HUDEP-2 (cell line): ENCODE measurements at regions not wholly inside any gene's neighbourhood (a gene's known extent, or its start where the extent isn't known, plus 50 kb on each side); places are given as distances from the start of the nearest gene placed in this dataset.
"Not testable (repeated sequence)": the region's sequence is repeated elsewhere in the genome, so short reads cannot be mapped to it uniquely, and the experiment has no call there.

Experiments used
- DNase-seq, 76 experiments: peaks; one replicate each; lab custom pipeline; 2025; ENCODE audit not compliant: unreplicated experiment in 76 of 76; lab: John Stamatoyannopoulos, UW

DNA sequence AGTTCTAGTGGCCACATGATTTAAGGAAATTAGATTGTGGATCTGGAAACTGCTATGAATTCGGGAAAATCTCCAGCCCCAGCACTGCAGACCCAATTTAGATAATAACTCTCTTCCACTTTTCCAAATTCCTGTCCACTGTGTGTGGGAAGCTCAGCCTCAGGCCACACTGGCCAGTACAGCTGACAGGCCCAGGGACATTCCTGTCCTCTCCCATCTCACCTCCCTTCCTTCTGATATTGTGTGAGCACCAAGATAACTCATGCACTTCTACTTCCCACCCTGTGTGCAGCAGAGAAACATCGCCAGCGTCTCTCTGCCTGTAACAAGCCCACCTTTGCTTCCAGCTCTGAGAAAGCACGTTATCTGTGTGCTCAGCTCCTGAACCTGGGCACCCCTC, 145.1 kb upstream of the RREB1 start:
- DNase-seq = no peak

DNA sequence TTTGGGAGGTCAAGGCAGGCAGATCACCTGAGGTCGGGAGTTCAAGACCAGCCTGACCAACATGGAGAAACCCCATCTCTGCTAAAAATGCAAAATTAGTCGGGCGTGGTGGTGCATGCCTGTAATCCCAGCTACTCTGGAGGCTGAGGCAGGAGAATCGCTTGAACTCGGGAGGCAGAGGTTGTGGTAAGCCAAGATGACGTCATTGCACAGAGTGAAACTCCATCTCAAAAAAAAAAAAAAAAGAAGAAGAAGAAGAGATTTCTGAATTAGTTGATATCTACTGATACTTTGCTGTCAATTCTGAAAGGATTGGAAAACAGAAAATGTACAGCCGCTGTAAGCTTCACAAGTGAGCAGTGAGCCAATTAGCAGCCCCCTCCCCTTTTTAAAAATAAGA, 144.4 kb upstream of the RREB1 start:
- DNase-seq = not testable (repeated sequence)

DNA sequence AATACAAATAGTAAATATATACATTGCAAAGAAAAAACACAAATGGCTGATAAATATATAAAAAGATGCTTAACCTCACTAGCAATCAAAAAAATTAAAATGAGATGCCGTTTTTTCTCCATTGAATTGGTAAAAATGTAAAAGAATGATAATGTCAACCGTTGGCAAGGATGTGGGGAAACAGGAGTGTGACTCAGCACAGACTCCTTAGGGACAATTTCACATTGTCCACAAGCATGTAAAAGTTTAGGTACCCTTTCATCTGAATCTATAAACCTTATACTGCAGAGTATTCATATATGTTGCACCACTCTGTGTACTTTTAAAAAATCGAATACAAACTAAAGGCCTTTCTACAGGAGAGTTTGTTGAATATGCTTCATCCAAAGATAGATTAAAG, 143.1 kb upstream of the RREB1 start:
- DNase-seq = no peak

DNA sequence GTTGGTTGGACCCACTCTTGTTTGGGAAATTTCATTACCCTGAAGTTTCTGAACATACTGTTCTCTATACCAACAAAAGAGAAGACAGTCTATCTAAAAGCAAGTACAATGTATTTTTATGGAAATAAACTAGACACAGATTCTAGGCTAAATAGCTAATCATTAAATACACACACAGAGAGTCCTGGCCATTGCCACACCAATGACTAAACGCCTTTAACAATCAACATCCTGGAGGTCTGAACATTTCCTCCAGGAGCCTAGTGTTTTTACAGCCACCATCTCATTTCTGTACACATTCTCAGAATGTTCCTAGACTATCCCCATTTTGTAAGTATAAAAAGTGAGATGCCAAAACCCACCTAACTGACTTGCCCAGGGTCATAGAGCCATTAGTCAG, 141.6 kb upstream of the RREB1 start:
- DNase-seq = no peak

DNA sequence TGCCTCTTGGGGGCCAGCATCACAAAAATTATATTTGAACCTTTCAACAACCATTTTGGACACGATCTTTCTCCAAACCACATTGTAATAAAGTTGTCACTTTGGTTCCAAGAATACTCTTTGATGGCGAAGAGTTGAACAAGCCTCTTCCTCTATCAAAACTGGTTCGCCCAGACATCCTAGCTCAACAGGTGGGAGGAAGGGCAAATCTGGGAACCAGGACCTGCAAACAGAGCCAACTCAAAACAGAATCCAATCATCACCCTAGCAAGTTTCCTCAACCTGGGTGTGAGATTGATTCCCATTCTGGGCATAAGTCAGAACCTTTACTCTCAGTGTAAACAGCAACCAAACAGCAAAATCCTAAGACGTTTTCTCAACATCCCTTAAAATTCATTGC, 141.2 kb upstream of the RREB1 start:
- DNase-seq = no peak

DNA sequence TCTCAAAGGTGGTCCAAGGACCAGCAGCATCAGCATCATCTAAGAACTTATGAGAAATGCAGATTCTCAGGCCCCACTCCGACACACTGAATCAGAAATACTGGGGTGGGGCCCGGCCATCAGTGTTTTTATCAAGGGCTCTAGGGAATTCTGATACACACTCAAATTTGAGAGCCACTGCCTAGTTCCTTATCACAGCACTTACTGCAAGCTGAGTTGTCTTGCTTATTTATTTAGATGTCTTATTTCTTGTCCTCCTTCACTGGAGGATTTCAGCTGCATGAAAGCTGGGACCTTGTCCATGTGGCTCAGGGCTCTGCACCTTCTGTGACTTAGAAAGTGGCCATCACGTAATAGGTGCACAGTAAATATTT, 139.4 kb upstream of the RREB1 start:
- DNase-seq = peak in 14 of 76 experiments; percentile 9 to 65 (median 28)

DNA sequence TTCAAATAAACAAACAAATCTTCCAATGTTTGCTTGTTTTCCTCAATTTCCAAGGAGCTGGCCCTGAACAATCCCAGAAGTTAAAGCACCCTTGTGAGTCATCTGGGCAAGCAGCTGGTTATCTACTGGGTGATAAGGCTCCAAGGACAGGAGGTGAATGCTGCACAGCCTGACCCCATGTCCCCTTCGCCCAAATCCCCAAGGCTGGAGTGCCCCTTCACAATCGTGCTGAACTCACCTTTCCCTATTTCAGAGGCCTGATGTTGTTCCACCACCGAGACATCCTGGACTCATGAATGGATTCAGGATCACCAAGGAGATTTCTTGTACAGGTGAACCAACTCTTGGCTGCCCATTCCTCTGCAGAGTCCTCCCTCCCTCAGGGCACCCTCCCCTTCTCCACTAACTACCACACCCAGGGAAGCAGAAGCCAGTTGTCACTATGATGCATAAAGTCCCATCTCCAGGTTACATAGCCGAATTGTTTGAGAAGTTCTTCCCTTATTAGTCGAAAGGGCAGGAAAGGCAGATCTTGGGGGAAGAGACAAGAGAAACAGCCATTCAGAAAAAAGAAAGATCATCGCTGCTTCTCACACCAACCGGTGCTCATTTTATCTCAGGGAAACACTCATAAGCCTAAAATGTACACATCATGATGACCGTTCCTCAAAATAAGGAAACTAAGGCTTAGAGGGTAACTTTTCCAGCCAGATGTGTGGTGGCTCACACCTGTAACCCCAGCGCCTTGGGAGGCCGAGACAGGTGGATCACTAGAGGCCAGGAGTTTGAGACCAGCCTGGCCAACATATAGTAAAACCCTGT, 138.8 kb upstream of the RREB1 start:
- DNase-seq = peak in 18 of 76 experiments; percentile 13 to 65 (median 26)

DNA sequence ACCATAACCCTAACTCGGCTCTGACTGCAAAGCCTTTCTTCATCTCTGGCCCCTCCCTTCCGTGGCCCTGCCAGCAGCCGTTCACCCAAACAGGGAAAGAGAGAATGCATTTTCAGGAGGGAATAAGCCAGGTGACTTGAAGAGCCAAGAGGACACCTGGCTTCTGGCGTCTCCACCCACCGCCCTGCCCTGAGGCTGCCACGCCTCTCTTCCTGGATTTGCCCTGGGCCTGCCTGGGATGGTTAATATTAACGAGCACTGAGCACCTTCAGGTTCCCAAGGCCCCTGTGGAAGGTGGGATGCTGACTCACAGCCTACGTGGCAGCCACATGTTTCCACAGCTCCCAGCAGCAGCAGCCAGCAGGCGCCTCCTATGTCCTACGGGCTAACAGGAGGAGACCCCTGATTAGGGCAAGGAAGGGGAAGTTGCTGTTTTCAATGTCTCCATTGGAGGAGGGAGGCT, 138.0 kb upstream of the RREB1 start:
- no peak for DNase-seq

DNA sequence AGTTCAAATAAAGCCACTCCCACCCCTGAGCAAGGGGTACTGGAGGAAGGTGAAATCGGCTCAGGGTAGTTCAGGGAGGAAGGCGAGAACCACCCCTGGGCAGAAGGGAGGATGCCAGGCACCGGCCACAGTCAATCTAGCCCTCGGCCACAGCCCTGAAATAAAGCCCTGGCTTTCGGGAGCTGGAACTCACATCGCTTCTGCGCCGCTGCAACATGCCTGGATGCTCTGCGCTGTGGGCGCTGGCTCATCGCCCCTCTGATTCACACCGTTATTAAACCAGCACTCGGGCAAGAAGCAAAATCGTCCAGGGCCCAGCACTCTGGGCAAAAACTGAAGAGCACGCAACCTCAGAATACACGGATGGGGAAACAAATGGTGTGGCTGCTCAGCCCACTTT, 136.9 kb upstream of the RREB1 start:
- no peak for DNase-seq

DNA sequence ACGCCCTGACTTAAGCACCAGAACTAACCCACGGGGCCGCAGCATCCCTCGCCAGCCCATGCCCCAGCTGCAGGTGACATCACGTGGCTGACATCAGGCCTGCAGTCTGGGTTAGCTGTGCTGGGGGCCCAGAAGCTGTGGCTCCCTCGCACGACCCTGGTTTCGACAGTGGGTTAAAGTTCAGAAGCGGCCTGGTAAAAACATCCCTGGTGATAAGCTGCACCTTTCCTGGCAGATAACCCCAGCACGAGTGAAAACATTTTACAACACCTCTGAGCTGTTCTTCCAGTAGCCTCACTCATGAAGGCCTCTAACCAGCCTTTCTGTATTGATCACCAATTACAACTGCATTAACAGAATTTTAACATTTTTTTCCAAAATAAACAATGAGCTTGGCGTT, 136.4 kb upstream of the RREB1 start:
- DNase-seq = no peak

DNA sequence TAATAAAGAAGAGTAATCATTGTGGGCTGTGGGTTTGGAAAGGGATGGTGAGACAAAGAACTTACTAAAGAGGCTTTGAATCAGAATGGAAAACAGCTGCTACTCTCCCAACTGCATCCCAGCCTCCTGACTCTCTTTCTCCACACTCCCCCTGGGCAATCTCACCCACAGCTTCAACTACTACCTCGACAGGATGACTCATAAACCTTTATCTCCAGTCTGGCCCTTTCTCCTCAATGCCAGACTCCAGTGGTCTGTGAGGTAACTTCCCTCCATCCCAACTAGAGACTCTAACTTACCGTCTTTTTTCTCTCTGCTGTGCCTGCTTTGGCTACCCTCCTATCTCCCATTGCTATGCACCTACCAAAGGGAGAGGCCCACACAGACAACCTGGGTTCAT, 135.3 kb upstream of the RREB1 start:
- DNase-seq = peak in 8 of 76 experiments; percentile 10 to 47 (median 23)

DNA sequence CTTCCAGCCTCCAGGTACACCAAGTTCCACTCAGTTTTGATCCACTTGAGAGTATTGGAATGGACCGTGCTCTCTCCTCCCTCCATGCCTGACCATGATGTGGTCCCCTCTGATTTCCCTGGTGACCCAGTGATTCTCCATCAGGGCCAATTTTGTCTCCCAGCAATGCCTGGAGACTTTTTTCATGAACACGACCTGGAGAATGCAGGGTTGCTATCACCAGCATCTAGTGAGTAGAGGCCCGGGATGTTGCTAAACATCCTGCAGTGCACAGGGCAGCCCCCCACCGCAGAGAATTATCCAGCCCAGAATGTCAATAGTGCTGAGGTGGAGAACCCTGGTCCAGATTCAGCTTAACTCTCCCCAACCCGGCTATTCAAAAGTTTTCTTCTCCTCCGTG, 134.0 kb upstream of the RREB1 start:
- DNase-seq = no peak

DNA sequence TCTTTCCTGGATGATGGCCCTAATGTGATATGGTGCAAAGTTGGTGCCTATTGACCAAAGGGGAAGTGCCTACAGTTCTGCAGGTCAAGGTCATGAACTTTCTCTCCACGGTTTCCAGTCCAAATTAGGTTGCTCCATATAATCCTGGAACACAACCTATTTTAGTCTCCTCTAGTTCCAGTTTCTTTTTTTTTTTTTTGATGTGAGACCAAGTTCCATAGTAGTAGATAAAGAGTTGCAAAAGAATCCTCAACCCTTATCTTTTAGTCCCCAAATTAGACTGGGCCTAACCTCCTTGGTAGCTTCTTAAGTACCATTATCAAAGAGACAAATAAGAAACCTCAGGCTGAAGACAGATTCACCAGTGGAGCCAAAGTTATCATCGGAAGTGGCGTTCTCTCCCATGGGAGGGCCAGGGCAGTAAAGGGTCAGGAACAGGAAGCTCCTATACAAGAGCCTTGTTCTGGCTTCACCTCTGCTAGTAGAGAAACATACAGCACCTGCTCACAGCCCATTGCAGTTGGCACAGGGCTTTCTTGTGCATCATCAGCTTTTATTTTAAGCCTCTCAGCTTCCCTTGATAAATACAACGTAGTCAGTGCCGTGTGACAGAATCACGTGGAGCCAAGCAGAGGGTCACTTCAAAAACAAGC, 132.2 kb upstream of the RREB1 start:
- no peak for DNase-seq

DNA sequence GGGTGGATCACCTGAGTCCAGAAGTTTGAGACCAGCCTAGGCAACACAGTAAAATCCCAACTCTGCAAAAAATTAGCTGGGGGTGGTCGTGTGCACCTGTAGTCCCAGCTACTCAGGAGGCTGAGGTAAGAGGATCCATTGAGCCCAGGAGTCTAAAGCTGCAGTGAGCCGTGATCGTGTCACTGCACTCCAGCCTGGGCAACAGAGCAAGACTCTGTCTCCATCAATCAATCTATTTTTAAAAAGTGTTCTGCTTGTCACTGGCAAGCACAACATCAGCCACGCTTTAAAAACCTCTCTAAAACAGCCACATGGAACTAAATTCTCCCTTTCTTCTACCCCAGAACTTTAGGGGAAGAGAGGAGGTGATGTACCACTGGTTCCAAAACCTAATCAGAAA, 131.6 kb upstream of the RREB1 start:
- no peak for DNase-seq

DNA sequence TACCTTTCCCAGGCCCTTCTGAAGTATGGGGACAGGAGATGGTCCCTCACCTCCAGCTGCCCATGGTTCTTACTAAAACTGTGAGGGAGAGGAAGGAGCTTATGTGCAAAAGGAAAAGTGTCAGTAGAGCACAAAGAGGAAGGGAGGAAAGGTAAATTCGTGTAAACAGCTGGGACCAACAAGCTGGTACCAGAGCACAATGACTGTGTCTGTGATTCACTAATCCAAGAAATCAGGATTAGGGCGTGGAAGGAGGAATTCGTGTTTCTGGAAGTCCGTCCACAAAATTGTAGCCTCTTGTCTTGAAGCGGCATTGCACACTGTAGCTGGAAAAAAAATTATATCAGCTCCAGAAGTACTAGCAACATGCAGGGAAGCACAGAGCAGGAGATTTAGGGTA, 129.0 kb upstream of the RREB1 start:
- DNase-seq = no peak

DNA sequence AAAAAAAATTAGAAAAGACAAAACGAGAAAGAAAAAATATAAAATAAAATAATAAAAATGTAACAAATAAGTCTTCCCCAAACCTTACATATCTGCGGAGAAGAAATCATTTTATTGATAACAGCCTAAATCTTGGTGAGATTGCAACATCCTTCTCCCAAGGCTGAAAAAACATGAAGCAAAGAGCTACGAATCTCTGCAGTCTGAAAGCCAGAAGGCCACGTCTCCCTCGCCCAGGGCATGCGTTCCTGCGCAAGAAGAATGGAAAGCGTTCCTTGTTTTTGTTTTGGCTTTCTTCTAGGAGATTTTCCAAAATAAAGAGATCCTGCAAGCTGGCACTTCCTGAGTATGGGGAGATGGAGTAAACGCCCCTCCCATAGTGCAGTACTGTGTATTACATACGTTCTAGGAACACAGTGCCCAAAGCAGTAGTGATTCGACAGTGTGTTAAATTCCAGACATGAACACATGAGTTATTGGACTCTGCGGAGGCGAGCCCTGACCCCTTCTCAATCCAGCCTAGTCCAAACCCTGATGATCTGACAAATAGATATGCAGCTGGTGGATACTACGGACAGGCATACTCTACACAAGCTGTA, 126.7 kb upstream of the RREB1 start:
- no peak for DNase-seq

DNA sequence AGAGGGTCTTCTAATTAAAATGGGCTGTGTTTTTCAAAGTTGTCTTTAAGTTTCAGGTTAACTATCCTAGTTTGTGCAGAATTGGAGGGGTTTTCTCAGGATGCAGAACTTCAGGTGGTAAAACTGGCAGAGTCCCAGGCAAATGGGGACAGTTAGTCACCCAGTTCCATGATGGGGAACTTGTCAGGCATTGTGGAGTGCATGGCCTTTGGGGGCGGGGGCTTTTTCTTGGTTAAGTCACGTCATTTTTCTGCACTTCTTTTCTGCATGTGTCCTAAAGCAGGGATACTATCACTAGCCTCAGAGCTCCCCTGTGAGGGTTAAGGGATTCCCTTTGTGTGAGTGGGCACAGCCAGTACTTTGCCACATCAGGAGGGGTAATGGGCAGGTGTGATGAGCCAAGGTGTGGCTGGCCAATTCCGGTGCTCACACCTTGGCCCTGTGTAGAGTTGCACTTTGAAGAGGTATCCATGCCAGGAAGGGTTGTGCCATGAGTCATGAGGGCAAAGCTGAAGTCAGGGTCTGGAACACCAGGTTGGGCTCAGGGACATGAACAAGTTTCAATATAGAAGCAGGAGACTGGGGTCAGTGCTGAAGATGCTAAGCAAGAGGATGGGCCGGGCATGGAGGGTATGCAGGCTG, 126.0 kb upstream of the RREB1 start:
- DNase-seq = no peak

DNA sequence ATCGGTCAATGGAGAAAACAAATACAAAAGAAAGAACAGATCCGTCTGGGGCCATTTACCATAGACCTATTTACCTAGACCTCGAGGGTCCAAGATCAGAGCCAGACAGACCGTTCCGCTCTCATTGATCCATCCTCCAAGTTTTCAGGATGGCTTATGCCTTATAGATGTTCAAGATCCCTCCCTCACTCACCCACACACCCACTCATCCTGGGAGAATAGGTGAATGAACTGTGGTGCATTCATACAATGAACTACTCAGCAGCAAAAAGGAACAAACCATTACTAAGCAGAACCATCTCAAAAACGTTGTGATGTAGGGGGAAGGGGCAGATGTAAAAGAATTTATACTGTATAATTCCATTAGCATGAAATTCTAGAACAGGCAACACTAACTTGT, 125.1 kb upstream of the RREB1 start:
- DNase-seq = no peak

DNA sequence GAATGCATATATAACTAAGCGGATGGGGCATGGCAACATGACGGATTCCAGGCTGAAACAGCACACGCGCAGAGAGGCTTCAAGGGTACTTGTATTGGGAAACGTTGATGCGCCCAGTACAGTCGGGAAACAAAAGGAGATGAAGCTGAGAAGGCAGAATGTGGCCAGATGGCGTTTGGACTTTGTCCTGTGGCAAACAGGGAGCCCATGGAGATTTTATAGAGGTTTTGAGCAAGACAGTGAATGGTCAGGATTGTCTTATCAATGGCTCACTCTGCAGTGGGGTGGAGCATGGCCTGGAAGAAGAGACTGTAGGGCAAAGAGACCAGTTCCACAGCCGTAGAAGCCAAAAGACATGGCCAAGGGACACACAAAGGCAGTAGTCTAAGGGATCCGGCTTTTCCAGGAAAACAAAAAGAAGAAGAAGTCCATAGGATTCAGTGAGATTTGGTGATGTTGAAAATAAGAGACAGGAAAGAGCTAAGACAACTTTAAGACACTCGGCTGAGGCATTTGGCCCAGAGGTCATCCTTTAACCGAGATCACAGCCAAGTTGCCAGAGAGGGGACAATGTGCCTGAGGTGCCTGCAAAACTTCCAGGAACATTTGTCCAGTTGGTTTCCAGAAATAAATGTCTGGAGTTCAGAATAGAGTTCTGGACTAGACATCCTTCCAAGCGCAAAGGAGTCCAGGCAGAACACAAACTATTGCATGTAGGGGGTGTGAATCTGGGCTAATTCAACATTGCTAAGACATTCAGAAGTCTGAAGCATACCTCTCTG, 123.0 kb upstream of the RREB1 start:
- no peak for DNase-seq

DNA sequence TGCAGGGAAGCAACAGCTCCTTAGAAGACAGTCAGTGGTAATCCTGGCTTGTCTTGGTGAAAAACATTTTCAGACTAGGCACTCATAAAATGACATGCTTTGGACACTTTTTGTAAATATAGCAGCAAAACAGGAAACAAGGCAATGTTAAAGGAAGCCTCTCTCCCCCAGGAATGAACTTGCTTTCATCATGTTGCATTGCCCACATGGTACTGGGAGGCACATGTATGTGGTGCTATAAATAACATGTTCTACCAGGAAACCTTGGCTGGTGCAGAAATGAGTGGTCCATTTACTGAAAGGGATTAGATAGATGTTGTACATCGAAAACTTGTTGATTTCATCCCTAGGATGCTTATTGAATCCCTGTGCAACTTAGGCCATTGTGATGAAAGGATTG, 121.4 kb upstream of the RREB1 start:
- no peak for DNase-seq

DNA sequence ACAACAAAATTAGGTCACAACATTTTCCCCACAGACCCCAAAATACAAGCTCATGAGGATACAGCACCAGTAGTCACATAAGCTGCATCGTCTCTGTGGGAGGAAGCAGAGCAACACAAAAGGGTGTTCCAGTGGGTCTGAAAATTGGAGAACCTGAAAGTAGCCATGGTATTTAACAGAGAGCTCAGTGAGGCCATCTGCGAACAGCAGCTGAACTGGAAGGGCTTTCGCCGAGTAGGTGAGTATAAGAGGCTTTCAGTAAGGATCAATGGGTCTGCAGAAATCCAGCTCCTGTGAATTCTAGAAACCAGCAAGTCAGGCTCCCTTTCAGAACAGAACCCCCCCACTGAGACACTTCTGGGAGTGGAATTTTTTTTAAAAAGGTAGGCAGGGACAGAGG, 120.0 kb upstream of the RREB1 start:
- DNase-seq = no peak
